GM21381 (cell line): ENCODE measurements at regions not wholly inside any gene's neighbourhood (a gene's known extent, or its start where the extent isn't known, plus 50 kb on each side); places are given as distances from the start of the nearest gene placed in this dataset.
"Not testable (repeated sequence)": the region's sequence is repeated elsewhere in the genome, so short reads cannot be mapped to it uniquely, and the experiment has no call there.

ENCODE experiments used
- ATAC-seq: cut with Tn5 transposase; IDR thresholded peaks from one replicate; pipeline ENCODE4 v1.9.1; 2021; ENCODE audit warnings: mild to moderate bottlenecking, moderate library complexity; ENCODE audit not compliant: unreplicated experiment

DNA sequence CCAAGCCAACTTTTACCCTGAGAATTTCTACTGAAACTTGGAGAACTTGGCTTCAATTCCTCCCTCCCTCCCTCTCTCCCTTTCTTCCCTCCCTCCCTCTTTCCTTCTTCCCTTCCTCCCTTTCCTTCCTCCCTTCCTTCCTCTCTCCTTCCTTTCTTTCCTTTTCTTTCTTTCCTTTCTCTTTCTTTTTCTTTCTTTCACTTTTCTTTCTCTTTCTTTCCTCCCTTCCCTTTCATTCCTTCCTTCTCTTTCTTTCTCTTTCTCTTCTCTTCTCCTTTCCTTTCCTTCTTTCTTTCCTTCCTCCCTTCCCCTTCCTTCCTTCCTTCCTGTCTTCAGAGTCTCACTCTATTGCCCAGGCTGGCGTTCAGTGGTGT is 268.1 kb upstream of the SDK2 start:
- ATAC-seq: no peak

- ATAC-seq: no peak
Measured at GRCh38 chr17:73914536-73915274, 270.5 kb upstream of the SDK2 start.

DNA sequence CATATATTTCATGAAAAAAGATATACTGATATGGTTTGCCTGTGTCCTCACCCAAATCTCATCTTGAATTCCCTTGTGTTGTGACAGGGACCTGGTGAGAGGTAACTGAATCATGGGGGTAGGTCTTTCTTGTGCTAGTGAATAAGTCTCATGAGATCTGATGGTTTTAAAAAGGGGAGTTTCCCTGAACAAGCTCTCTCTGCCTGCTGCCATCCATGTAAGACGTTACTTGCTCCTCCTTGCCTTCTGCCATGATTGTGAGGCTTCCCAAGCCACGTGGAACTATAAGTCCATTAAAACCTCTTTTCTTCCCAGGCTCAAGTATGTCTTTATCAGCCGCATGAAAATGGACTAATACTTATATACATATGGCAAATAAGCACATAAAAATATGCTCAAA is 274.8 kb upstream of the SDK2 start:
- not testable (repeated sequence) for ATAC-seq

- no peak for ATAC-seq
Measured at GRCh38 chr17:73921306-73921705, 277.1 kb upstream of the SDK2 start.

DNA sequence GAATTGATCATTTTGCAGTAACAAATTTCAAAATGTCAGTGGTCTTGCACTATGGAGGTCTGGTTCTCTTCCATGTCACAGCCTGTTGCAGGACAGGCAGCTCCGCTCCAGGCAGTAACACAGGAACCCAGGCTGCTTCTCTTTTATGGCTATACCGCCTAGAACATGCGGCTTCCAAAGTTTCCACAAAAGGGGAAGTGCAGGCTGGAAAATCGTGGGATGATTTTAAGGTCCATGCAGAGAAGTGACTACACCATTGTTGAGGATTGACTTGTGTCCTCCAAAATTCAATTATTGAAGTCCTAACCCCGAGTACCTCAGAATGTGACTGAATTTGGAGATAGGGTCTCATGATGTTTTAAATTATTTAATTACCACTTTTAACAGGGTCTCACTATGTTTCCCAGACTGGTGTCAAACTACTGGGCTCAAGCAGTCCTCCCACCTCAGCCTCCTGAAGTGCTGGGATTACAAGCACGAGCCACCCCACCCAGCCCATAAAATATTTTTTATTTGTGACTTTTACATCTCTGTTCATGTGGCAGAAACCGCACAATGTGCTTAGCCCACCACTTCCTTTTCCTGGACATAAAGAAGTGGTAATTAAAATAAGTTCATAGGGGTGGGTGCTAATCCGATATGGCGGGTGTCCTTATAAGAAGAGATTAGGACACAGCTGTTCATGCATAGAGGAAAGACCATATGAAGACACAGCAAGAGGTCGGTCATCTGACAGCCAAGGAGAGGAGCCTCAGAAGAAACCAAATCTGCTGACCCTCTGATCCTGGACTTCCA is 279.2 kb upstream of the RPL38 start:
- ATAC-seq: no peak

DNA sequence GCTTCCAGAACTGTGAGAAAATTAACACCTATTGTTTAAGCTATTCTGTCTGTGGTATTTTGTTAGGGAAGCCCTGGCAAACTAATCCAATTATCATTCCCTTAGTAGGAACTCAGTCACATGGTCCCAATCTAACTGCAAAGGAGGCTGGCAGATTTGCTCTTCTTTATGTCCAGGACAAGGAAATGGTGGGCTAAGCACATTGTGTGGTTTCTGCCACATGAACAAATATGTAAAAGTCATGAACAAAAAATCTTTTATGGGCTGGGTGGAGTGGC is 278.6 kb upstream of the RPL38 start:
- no peak for ATAC-seq

- ATAC-seq: no peak
Measured at GRCh38 chr17:73929860-73930430, 273.5 kb upstream of the RPL38 start.

DNA sequence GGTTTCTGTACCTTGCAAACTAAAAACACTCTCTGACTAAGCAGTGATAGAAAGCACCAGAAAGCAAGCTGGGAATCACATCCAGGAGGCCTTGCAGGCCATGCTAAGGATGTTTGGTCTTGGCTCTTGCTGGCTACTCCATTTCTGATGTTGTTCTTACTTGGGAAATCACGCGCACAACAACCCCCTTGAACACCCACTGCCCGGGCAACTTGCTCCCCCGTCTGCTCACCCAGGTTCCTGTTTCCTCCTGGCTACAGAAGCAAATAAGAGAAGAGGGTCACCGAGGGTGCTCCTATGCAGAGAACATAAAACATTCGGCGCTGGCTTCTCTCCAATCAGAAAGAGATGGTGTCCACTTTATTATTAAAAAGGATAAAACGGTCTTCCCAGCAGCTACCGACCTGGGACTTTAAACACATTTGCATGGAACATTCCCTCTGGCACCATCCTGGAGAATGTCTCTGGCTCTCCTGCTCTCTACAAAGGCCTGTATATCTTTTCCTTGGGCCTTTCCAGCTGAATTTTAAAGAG is 271.2 kb upstream of the RPL38 start:
- no peak for ATAC-seq

DNA sequence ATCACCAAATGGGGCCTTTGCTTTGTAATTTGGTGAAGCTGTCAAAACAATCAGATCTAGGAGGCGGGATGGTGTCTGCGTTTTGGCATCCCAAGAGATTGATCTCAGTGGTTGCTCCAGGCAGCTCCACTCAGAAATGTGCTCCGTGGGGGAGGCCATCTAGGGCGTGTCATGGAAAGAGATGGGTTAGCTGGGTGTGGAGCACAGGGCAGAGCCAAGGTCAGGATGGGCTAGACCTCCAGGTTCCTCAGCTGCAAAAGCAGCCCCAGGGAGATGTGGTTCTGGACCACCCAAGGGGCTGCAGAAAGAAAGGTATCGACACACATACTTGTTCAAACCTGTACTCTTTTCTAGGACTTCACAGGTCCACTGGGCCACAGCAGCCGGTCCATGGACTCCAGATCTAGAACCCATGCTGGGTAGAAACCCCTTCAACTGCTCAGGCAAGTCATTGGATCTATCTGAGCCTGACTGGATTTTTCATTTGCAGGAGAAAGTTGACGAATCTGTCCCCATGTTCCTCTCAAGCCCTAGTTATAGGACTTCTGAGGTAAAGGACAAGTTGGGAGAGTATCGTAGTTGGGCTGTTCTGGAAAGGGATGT is 270.2 kb upstream of the RPL38 start:
- no peak for ATAC-seq

DNA sequence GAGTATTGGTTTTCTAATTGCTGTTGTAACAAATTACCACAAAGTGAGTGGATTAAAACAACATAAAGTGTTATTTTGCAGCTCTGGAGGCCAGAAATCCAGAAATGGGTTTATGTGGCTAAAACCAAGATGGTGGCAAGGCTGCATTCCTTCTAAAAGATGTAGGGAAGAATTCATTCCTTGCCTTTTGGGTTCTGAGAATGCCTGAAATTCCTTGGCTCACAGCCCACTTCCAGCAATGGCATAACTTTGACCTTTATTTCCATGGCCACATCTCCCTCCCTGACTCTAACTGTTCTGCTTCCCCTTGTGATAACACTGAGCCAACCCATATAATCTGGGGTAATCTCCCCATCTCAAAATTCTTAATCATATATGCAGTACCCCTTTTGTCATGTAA is 269.6 kb upstream of the RPL38 start:
- ATAC-seq: no peak

DNA sequence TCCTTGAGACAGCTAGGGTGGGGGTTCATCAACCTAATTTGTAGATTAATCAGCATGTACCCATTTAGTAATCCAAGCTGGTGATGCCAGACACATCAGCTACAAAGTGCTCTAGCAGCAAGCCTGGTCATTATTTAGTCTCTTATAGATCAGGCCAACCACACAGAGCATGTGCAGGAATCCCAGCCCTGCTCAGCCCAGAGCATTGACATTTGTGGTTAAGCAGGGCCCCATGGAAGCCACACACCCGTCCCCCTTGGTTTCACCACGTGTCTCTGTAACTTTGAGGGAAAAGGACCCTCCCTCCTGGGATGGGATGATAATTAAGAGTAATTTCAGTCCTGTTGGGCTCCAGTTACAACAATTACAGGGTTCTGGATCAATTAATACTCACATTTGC is 268.8 kb upstream of the RPL38 start:
- ATAC-seq: no peak

DNA sequence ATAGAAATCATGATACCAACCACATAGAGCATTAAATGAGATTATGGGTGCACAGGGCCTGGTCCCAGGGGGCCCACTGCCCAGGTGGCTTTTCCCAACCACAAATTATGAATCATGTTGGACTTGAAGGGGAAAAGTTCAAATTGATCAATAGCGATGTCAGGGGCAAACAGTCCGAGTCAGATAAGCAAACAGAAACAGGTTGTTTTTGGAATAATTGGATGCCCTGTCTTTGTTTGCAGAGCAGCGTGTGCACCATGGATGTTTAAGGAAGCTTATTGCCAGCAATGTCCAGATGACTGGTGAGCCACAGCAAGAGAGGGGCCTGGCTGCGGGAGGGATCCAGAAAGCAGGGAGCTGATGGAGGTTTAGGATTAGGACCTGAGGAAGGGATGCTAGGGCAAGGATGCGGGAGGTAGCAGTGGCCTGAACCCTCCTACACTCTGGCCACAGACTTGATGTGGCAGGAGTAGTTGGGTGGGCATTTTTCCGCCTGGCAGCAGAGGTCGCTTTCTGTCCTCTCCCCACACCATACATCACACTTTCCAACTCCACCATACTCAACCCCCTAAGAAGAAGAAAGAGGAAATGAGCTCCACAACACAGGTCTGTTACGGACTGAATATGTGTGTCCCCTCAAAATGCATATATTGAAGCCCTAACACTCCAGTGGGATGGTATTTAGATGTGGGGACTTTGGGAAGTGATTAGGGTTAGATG is 266.4 kb upstream of the RPL38 start:
- ATAC-seq: no peak

GRCh38 chr17:73938706-73939105 is 264.8 kb upstream of the RPL38 start:
- no peak for ATAC-seq

DNA sequence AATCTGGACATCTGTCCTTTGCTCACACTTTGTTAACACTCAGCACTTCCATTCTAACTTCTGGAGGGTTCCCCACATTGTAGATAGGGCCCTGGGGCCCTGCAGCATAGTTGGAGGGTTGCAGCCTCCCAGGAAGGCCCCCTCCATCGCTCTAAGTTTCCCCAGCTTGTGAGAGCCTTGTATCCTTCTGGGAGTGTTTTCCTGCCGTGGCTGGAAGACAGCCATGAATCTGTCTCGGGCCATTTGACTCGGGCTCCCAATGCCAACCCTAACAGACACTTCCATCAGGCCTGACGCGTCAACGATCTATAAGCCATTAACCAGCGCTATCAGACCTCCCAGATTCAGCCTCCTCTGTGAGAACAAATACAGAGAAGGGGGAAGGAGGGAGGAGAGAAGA is 263.7 kb upstream of the RPL38 start:
- no peak for ATAC-seq

- ATAC-seq: no peak
Measured at GRCh38 chr17:73940511-73940910, 263.0 kb upstream of the RPL38 start.

DNA sequence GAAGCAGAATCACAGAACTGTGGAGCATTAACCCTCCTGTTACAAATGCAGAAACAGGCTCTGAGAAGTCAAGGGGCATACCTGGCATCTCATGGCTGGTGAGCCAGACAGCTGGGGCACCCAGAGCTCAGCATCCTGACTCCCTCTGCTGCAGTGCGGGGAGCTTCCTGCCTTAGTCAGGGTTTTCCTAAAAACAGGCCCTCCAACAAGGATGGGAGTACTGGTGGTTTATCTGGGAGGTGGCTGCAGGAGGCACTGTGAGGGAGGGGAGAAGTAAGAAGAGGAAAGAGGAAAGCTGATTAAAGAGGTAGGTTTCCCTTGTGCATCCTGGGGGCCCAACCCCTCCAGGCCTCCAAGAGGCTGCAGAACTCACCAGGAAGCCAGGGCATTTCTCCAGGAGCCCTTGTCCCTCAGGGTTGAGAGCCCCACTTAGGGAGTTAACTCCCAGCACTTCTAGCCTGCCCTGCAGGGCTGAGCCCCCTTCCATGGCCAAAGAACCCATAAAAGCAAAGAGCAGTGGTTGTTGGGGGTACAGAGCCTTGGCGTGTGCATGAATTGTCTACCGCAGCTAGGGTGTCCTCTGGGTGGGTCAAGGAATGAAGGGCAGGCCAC is 261.5 kb upstream of the RPL38 start:
- ATAC-seq: no peak

GRCh38 chr17:73942703-73943415 is 260.6 kb upstream of the RPL38 start:
- ATAC-seq: no peak

- ATAC-seq: no peak
Measured at GRCh38 chr17:73943416-73944110, 259.9 kb upstream of the RPL38 start.

GRCh38 chr17:73944366-73944765 is 259.1 kb upstream of the RPL38 start:
- no peak for ATAC-seq
